ENCODE measurements at regions not wholly inside any gene's neighbourhood (a gene's known extent, or its start where the extent isn't known, plus 50 kb on each side); places are given as distances from the start of the nearest gene placed in this dataset.

GRCh38 chr3:18124501-18124900 is 300.6 kb downstream of the SATB1 start:
- TF ChIP-seq, protein P1, sequence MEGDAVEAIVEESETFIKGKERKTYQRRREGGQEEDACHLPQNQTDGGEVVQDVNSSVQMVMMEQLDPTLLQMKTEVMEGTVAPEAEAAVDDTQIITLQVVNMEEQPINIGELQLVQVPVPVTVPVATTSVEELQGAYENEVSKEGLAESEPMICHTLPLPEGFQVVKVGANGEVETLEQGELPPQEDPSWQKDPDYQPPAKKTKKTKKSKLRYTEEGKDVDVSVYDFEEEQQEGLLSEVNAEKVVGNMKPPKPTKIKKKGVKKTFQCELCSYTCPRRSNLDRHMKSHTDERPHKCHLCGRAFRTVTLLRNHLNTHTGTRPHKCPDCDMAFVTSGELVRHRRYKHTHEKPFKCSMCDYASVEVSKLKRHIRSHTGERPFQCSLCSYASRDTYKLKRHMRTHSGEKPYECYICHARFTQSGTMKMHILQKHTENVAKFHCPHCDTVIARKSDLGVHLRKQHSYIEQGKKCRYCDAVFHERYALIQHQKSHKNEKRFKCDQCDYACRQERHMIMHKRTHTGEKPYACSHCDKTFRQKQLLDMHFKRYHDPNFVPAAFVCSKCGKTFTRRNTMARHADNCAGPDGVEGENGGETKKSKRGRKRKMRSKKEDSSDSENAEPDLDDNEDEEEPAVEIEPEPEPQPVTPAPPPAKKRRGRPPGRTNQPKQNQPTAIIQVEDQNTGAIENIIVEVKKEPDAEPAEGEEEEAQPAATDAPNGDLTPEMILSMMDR (IDR thresholded peaks at IDR 0.05) = no peak
- no peak for TF ChIP-seq POLR2A (IDR thresholded peaks at IDR 0.05)
- no peak for TF ChIP-seq EP300 (IDR thresholded peaks at IDR 0.05)

All from ovary (tissue), 3 donors.